ENCODE measurements at regions not wholly inside any gene's neighbourhood (a gene's known extent, or its start where the extent isn't known, plus 50 kb on each side); places are given as distances from the start of the nearest gene placed in this dataset.

GRCh38 chr2:15726321-15727057 lies 134.8 kb downstream of the DDX1 start:
- Mint-ChIP-seq H3K36me3 (ENCODE audit: low read depth) (no peaks in the 10 kb centered on the region), H3K9me3 (ENCODE audit: low read depth) (no peaks in the 10 kb centered on the region), H3K4me1 (ENCODE audit: low read depth) (peaks cover 19% of the 10 kb centered on the region), H3K27me3 (ENCODE audit: low read depth) (peaks cover 30% of the 10 kb centered on the region), H3K4me3 (ENCODE audit: unreplicated experiment) (no peak overlapping the region), H3K27ac (ENCODE audit: unreplicated experiment) (no peak overlapping the region)
- TF ChIP-seq CTCF (IDR thresholded peaks at IDR 0.05) = no peak
- no peak for DNase-seq (ENCODE audit: low spot score)

- Mint-ChIP-seq H3K27ac (ENCODE audit: unreplicated experiment) (no peak overlapping the region), H3K27me3 (ENCODE audit: low read depth) (peaks cover 30% of the 10 kb centered on the region), H3K36me3 (ENCODE audit: low read depth) (no peaks in the 10 kb centered on the region), H3K9me3 (ENCODE audit: low read depth) (no peaks in the 10 kb centered on the region), H3K4me3 (ENCODE audit: unreplicated experiment) (no peak overlapping the region), H3K4me1 (ENCODE audit: low read depth) (peaks cover 30% of the 10 kb centered on the region)
- no peak for DNase-seq (ENCODE audit: low spot score)
- no peak for TF ChIP-seq CTCF (IDR thresholded peaks at IDR 0.05)
Measured at GRCh38 chr2:15727396-15728244, 136.0 kb downstream of the DDX1 start.

GRCh38 chr2:15728245-15728938 lies 136.7 kb downstream of the DDX1 start:
- no peak for DNase-seq (ENCODE audit: low spot score)
- no peak for TF ChIP-seq CTCF (IDR thresholded peaks at IDR 0.05)
- Mint-ChIP-seq H3K9me3 (ENCODE audit: low read depth) (no peaks in the 10 kb centered on the region), H3K27me3 (ENCODE audit: low read depth) (peaks cover 27% of the 10 kb centered on the region), H3K36me3 (ENCODE audit: low read depth) (no peaks in the 10 kb centered on the region), H3K4me1 (ENCODE audit: low read depth) (peaks cover 38% of the 10 kb centered on the region), H3K4me3 (ENCODE audit: unreplicated experiment) (no peak overlapping the region), H3K27ac (ENCODE audit: unreplicated experiment) (no peak overlapping the region)

GRCh38 chr2:15729001-15729400 lies 137.3 kb downstream of the DDX1 start:
- Mint-ChIP-seq H3K4me1 (ENCODE audit: low read depth) (peaks cover 44% of the 10 kb centered on the region), H3K9me3 (ENCODE audit: low read depth) (no peaks in the 10 kb centered on the region), H3K4me3 (ENCODE audit: unreplicated experiment) (no peak overlapping the region), H3K27me3 (ENCODE audit: low read depth) (peaks cover 24% of the 10 kb centered on the region), H3K36me3 (ENCODE audit: low read depth) (no peaks in the 10 kb centered on the region), H3K27ac (ENCODE audit: unreplicated experiment) (no peak overlapping the region)
- TF ChIP-seq CTCF (IDR thresholded peaks at IDR 0.05) = no peak
- DNase-seq (ENCODE audit: low spot score) = no peak

All from chondrocyte (in vitro differentiated cells).